RKO (cell line): ENCODE measurements at regions not wholly inside any gene's neighbourhood (a gene's known extent, or its start where the extent isn't known, plus 50 kb on each side); places are given as distances from the start of the nearest gene placed in this dataset.
"Not testable (repeated sequence)": the region's sequence is repeated elsewhere in the genome, so short reads cannot be mapped to it uniquely, and the experiment has no call there.

ENCODE experiments used
- DNase-seq: peaks from one replicate; pipeline ENCODE4 v3.0.0-alpha.2; 2016; ENCODE audit warnings: low spot score

DNA sequence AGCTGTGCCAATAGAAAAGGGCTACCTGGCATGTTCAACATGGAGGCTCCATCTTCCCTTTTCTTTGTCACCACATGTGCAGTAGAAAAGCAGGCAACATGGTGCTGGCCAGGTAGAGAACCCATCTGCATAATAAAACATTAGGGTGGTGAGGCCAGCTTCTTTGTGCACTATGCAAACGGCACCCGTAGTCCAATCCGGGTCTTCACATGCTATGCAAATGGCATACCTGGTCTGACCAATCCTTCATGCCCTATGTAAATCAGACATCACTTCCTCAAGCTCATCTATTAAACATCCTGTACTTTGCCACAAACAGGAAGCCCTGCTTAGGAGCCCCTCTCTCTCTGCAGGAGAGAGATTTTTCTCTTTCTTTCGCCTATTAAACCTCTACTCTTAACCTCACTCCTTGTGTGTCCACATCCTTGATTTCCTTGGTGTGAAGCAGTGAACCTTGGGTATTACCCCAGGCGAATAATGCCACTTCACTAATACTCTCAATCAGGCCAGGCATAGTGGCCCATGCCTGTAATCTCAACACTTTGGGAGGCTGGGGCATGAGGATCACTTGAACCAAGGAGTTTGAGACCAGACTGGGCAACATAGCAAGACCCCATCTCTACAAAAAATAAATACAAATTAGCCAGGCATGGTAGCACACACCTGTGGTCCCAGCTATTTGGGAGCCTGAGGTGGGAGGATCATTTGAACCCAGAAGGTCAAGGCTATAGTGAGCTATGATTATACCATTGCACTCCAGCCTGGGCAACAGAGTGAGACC lies 111.3 kb upstream of the MRI1 start:
- no peak for DNase-seq

DNA sequence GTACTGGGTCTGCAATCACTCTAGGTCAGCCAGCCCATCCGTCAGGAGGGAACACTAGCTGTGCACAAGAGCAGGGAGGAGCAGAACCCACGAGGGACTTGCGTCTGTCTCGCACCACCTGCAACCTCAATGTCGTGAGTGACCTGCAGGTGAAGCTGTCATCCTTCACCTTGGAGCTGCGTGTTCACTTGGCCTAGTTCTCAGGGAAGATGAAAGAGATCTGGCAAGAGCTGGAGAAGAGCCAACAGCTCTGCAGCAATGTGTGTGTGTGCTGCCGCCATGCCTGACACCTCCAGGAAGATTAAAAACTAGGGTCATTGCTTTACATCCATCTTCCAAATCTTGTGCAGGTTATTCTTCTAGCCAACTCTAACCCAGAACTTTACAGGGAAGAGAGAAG lies 117.6 kb upstream of the MRI1 start:
- DNase-seq = no peak

DNA sequence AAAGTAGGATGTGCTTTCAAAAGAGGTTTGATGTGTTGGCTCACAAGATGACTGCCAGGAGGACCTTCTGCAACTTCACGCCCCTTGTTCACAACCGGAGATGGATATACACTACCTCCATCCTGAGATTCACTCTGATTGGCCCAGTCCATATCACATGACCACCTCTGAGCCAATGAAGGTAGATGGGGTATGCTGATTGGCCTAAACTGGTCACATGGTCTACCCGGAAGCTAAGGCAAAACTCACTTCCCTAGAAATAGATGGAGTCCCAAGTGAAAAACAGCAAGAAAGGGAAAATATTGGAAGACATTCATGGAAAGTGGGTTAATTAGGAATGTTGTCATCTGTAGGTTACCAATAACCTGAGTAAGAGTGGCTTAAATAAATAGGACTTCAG lies 119.7 kb upstream of the MRI1 start:
- no peak for DNase-seq

- DNase-seq = no peak
Observed at GRCh38 chr19:13640611-13641010, 123.7 kb upstream of the MRI1 start.

DNA sequence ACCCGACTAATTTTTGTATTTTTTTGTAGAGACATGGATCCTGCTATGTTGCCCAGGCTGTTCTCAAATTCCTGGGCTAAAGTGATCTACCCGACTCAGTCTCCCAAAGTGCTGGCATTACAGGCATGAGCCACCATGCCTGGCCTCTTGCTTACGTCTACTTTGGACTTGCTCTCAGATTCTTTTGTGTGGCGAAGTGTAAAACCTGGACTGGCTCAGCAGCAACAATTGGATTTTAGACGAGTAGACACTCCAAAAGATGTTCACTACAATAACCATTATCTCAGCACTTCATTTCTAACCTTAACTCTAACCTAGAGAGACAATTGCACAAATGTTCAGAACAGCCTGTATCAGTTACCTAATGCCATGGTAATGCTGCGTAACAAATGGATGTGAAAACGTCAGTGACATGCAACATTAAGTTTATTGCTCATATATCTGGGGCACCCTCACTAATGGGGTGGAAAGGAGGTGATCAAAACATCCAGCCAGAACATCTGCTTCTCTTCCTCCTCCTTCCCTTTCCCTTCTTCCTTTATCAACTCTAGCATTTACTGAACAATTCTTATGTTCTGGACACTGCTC lies 124.9 kb upstream of the MRI1 start:
- no peak for DNase-seq

DNA sequence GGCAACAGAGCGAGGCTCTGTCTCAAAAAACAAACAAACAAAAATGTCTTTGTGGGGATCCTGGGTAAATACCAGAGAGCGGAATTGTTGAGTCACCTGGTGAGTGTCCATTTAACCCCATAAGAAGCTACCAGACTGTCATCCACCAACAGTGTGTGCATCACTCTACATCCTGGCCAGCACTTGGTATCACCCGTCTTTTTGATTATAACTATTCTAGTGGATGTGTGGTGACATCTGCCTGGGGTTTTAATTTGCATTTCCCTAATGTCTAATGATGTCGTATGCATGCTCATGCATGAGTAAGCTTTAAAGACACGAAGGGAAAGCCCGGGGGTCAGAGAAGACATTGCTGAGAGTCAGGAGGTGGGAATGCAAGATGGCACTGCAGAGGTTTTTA lies 126.7 kb upstream of the MRI1 start:
- peak; percentile 61 for DNase-seq

GRCh38 chr19:13634658-13635057 lies 128.4 kb upstream of the CACNA1A start:
- DNase-seq = no peak

- no peak for DNase-seq
Observed at GRCh38 chr19:13633522-13633922, 127.2 kb upstream of the CACNA1A start.

DNA sequence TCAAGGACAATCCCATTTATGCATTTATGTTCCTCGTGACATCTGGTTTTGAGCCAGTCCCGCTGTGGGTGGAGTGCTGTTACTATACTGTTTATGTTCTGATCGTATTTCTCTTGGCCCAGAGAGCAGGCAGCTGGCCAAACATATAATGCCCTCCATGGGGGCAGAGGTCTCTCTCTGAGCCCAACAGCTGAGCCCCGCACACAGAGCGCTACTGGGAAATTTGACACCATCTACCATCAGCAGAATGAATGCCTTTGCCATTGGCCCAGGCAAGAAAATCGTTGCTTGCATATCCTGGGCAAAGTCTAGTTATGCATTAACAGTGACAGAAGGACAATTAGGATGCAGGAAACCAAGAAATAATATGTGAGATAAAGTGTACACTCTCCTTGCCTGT lies 126.8 kb upstream of the CACNA1A start:
- DNase-seq = no peak

DNA sequence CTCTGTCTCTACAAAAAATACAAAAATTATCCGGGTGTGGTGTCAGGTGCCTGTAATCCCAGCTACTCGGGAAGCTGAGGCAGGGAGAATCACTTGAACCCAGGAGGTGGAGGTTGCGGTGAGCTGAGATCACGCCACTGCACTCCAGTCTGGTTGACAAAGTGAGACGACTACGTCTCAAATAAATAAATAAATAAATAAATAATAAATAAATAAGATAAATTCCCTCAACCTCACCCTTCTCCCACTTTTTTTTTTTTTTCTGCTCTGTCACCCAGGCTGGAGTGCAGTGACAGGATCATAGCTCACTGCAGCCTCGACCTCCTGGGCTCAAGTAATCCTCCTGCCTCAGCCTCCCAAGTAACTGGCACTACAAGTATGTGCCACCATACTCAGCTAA lies 125.9 kb upstream of the CACNA1A start:
- not testable (repeated sequence) for DNase-seq

- peak; percentile 90 for DNase-seq
Observed at GRCh38 chr19:13629687-13630357, 123.5 kb upstream of the CACNA1A start.

GRCh38 chr19:13627531-13627930 lies 121.3 kb upstream of the CACNA1A start:
- DNase-seq = no peak

DNA sequence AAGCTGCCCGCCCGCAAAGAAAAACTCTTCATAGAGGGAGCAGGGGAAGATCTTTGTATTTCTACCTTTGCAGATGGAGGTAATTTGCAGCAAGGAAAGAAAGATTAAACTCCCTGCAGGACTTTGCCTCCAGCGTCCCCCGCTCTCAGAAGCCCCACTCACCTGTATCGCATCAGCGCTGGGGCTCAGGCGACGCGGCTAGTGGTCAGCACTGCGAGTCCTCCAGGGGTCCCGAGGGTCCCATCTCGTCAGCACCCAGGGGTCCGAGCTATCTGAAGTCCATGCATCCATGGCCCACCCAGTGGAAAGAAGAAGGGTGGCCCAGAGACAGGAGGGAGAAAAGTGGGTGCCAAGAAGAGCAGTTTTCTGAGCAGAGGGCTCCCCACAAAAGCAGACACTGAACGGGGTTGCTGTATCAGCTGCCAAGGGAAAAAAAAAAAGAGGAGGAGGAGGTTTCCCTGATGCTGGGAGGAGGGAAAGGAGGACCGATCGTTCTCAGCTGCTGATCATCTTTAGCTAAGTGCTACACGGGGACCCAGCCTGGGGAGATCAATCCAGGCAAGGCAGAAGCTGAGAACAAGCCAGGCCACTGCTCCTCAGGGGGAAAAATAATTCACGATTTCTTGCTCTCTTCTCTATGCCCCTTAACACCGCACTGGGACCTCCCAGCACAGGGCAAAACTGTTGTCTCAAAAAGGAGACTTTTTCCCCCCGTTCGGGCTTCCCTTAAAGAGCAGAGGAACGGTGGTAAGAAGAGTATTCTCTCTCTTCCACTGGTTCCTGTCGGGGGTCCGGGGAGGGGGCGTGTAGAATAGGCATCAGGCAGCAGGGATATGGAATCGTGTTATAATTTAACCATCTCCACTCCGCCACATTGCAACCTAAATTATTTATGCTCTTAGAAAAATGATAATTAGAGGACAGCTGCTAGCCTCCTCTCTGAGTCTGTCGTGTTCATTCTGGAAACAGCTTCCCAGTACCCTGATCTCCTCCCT lies 117.7 kb upstream of the CACNA1A start:
- DNase-seq = no peak

DNA sequence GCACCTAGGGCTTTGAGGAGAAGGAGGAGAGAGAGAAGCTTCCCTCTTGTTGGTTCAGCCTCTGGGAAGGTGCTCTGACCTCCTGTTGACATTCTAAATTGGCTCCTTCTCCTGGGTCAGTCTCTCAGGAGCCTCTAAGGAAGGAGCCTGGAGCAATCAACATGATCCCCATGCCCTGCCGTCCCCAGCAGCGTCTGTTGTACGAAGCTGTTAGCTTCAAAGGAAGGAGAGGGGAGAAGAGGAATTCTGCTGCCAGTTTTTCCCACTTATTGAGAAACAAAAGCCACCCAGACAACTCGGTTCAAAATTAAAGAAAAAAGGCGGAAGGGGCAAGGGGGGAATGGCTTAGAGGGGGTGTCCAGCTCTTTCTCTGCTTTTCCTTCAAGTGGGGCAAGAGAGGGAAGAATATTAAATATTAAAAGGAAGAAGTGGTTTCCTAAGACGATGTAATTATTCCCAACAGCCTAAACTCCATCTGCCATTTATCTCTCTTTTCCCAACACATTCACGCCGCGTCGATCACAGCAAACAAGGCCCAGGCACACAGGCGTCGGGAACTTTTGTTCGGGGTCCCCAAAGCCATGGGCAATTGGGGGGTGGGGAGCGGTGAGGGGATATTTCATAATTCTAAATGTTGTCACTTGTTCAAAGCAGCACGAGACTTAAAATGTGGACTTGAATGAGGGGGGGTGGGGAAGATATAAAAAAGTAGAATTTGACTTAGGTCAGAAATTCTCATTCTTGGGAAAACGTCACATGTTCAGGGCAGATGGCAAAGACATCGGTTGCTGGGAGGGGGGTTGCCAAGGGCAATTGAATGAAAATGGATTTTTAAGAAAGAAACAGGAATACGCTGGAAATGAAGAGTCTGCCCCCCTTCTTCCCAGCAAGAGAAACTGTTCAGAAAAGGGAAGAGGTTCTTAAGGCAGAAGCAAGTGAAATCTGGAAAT lies 116.8 kb upstream of the CACNA1A start:
- no peak for DNase-seq

- DNase-seq = peak; percentile 95
Observed at GRCh38 chr19:13621413-13621812, 115.1 kb upstream of the CACNA1A start.

DNA sequence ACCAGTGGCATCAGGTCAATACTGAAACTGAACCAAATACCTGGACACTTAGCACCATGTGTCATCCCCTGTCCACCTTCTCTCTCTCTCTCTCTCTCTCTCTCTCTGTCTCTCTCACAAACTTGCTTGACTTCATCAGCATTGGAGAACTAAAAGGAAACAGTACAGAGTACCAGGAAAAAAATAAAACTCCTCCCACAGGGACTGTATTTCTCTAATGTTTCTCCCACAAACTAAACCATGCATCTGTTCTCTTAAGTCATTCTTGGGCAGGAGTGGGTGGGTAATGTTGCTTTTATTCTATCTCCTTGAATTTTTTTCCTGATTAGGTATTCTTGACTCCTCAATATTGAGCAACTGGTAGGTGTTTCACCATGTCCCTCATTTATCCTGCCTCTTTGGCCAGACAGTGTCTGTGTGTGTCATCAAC lies 112.9 kb upstream of the CACNA1A start:
- DNase-seq = no peak

GRCh38 chr19:13615890-13616289 lies 109.6 kb upstream of the CACNA1A start:
- DNase-seq = no peak

DNA sequence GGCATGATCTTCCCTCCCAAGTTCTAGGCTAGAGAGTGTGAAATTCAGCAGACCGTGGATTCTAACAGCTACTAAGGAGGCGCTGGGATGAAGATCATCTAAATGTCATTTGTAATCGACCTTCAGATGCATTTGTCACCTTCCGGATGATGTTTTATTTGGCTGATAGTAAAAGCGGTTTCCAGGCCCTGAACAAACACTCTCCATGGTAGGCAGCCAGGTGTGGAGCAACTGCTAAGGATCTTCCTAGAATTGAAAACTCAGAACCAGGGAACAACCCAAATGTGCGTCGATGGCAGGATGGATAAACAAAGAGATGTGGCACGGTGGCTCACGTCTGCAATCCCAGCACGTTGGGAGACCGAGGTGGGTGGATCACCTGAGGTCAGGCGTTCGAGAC lies 107.2 kb upstream of the CACNA1A start:
- no peak for DNase-seq

GRCh38 chr19:13611596-13611995 lies 105.3 kb upstream of the CACNA1A start:
- no peak for DNase-seq

- DNase-seq = no peak
Observed at GRCh38 chr19:13610039-13610691, 103.9 kb upstream of the CACNA1A start.
